ENCODE measurements at regions not wholly inside any gene's neighbourhood (a gene's known extent, or its start where the extent isn't known, plus 50 kb on each side); places are given as distances from the start of the nearest gene placed in this dataset.

DNA sequence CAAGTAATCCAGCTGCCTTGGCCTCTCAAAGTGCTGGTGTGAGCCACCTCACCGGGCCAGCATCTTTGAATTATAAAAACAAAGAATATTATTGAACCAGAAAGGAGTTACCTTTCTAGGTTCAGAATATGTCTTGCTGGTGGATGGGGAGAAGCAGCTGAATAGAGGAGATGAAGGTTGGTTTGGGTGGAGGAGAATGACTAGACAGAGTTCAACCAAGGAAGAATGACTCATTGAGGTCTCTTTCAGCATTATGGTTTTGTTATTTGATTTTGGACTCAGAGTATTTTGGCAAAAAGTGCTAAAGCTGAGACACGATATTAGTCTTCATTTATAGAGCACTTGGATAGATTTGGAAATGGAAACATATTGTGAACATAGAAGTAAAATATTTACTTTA, 75.2 kb upstream of the MPDZ start:
- TF ChIP-seq, protein P1, sequence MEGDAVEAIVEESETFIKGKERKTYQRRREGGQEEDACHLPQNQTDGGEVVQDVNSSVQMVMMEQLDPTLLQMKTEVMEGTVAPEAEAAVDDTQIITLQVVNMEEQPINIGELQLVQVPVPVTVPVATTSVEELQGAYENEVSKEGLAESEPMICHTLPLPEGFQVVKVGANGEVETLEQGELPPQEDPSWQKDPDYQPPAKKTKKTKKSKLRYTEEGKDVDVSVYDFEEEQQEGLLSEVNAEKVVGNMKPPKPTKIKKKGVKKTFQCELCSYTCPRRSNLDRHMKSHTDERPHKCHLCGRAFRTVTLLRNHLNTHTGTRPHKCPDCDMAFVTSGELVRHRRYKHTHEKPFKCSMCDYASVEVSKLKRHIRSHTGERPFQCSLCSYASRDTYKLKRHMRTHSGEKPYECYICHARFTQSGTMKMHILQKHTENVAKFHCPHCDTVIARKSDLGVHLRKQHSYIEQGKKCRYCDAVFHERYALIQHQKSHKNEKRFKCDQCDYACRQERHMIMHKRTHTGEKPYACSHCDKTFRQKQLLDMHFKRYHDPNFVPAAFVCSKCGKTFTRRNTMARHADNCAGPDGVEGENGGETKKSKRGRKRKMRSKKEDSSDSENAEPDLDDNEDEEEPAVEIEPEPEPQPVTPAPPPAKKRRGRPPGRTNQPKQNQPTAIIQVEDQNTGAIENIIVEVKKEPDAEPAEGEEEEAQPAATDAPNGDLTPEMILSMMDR (IDR thresholded peaks at IDR 0.05), result no peak
- TF ChIP-seq POLR2AphosphoS5 (IDR thresholded peaks at IDR 0.05; ENCODE audit: low read depth, low read length), result no peak
- TF ChIP-seq, protein P2, sequence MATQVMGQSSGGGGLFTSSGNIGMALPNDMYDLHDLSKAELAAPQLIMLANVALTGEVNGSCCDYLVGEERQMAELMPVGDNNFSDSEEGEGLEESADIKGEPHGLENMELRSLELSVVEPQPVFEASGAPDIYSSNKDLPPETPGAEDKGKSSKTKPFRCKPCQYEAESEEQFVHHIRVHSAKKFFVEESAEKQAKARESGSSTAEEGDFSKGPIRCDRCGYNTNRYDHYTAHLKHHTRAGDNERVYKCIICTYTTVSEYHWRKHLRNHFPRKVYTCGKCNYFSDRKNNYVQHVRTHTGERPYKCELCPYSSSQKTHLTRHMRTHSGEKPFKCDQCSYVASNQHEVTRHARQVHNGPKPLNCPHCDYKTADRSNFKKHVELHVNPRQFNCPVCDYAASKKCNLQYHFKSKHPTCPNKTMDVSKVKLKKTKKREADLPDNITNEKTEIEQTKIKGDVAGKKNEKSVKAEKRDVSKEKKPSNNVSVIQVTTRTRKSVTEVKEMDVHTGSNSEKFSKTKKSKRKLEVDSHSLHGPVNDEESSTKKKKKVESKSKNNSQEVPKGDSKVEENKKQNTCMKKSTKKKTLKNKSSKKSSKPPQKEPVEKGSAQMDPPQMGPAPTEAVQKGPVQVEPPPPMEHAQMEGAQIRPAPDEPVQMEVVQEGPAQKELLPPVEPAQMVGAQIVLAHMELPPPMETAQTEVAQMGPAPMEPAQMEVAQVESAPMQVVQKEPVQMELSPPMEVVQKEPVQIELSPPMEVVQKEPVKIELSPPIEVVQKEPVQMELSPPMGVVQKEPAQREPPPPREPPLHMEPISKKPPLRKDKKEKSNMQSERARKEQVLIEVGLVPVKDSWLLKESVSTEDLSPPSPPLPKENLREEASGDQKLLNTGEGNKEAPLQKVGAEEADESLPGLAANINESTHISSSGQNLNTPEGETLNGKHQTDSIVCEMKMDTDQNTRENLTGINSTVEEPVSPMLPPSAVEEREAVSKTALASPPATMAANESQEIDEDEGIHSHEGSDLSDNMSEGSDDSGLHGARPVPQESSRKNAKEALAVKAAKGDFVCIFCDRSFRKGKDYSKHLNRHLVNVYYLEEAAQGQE (IDR thresholded peaks at IDR 0.05; ENCODE audit: insufficient read depth in 1 of 2, low read depth in 2 of 2, low read length in 1 of 2), result no peak
